ENCODE measurements at regions not wholly inside any gene's neighbourhood (a gene's known extent, or its start where the extent isn't known, plus 50 kb on each side); places are given as distances from the start of the nearest gene placed in this dataset.

GRCh38 chr13:73894995-73895571 is 239.1 kb downstream of the KLF12 start:
- DNase-seq (ENCODE audit: low spot score): no peak
- in situ Hi-C loops (cut with MboI; ENCODE audit: low pct_unique_long_range_greater_than_20kb, low sequenced_read_pairs, unreplicated experiment): no loop called here
- no peak for TF ChIP-seq CTCF (IDR thresholded peaks at IDR 0.05; ENCODE audit: extremely low read depth, insufficient read depth, missing control alignments)

- no peak for TF ChIP-seq CTCF (IDR thresholded peaks at IDR 0.05; ENCODE audit: extremely low read depth, insufficient read depth, missing control alignments)
- in situ Hi-C loops (cut with MboI; ENCODE audit: low pct_unique_long_range_greater_than_20kb, low sequenced_read_pairs, unreplicated experiment): no loop called here
- no peak for DNase-seq (ENCODE audit: low spot score)
Measured at GRCh38 chr13:73893833-73894232, 240.4 kb downstream of the KLF12 start.

- TF ChIP-seq CTCF (IDR thresholded peaks at IDR 0.05; ENCODE audit: extremely low read depth, insufficient read depth, missing control alignments): no peak
- DNase-seq (ENCODE audit: low spot score): no peak
- in situ Hi-C loops (cut with MboI; ENCODE audit: low pct_unique_long_range_greater_than_20kb, low sequenced_read_pairs, unreplicated experiment): no loop called here
Measured at GRCh38 chr13:73891805-73892204, 242.4 kb downstream of the KLF12 start.

GRCh38 chr13:73883162-73883561 is 251.0 kb downstream of the KLF12 start:
- DNase-seq (ENCODE audit: low spot score): no peak
- TF ChIP-seq CTCF (IDR thresholded peaks at IDR 0.05; ENCODE audit: extremely low read depth, insufficient read depth, missing control alignments): no peak
- in situ Hi-C loops (cut with MboI; ENCODE audit: low pct_unique_long_range_greater_than_20kb, low sequenced_read_pairs, unreplicated experiment): no loop called here

GRCh38 chr13:73880365-73880764 is 253.8 kb downstream of the KLF12 start:
- in situ Hi-C loops (cut with MboI; ENCODE audit: low pct_unique_long_range_greater_than_20kb, low sequenced_read_pairs, unreplicated experiment): no loop called here
- TF ChIP-seq CTCF (IDR thresholded peaks at IDR 0.05; ENCODE audit: extremely low read depth, insufficient read depth, missing control alignments): no peak
- DNase-seq (ENCODE audit: low spot score): no peak

GRCh38 chr13:73879346-73880015 is 254.7 kb downstream of the KLF12 start:
- no peak for TF ChIP-seq CTCF (IDR thresholded peaks at IDR 0.05; ENCODE audit: extremely low read depth, insufficient read depth, missing control alignments)
- in situ Hi-C loops (cut with MboI; ENCODE audit: low pct_unique_long_range_greater_than_20kb, low sequenced_read_pairs, unreplicated experiment): no loop called here
- DNase-seq (ENCODE audit: low spot score): no peak
